ENCODE measurements at regions not wholly inside any gene's neighbourhood (a gene's known extent, or its start where the extent isn't known, plus 50 kb on each side); places are given as distances from the start of the nearest gene placed in this dataset.

DNA sequence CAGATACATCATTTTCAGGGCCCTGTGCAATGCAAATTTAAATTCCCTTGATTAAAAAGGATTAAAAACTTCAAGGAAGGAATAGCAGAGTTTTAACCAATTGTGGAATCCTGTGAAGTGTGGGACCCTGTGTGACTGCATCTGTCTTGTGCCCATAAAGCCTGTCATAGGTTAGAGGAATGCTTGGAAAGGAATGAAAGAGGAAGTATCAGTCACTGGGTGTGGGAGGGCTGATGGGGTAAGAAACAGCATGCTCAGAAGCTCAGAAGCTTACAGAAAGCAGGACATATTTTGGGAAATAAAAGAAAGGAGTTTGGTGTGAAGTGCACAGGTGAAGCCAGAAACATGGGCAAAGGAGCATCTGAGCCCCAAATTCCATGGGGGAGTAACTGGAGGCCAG, 150.8 kb upstream of the ETV3 start:
- no peaks in the 10 kb centered on the region for H4K20me1 ChIP-seq (ENCODE audit: insufficient read depth, low read length)
- H3K9ac ChIP-seq (ENCODE audit: low read length) = no peak overlapping the region
- no peaks in the 10 kb centered on the region for H3K79me2 ChIP-seq (ENCODE audit: low read length)
- TF ChIP-seq, protein P1, sequence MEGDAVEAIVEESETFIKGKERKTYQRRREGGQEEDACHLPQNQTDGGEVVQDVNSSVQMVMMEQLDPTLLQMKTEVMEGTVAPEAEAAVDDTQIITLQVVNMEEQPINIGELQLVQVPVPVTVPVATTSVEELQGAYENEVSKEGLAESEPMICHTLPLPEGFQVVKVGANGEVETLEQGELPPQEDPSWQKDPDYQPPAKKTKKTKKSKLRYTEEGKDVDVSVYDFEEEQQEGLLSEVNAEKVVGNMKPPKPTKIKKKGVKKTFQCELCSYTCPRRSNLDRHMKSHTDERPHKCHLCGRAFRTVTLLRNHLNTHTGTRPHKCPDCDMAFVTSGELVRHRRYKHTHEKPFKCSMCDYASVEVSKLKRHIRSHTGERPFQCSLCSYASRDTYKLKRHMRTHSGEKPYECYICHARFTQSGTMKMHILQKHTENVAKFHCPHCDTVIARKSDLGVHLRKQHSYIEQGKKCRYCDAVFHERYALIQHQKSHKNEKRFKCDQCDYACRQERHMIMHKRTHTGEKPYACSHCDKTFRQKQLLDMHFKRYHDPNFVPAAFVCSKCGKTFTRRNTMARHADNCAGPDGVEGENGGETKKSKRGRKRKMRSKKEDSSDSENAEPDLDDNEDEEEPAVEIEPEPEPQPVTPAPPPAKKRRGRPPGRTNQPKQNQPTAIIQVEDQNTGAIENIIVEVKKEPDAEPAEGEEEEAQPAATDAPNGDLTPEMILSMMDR (IDR thresholded peaks at IDR 0.05; ENCODE audit: low read depth, low read length) = no peak
- no peak for TF ChIP-seq EZH2phosphoT487 (IDR thresholded peaks at IDR 0.05; ENCODE audit: low read depth)
- peaks cover 24% of the 10 kb centered on the region for H3K27me3 ChIP-seq (ENCODE audit: low read depth, low read length)
- no peaks in the 10 kb centered on the region for H3K9me3 ChIP-seq (ENCODE audit: insufficient read depth, low read length)
- H3K4me1 ChIP-seq (ENCODE audit: low read length) = peaks cover 8% of the 10 kb centered on the region
- no peak overlapping the region for H3K4me3 ChIP-seq (ENCODE audit: low read length)
- no peak overlapping the region for H2AFZ ChIP-seq (ENCODE audit: low read depth, low read length)
- H3K27ac ChIP-seq (ENCODE audit: low read length) = no peak overlapping the region
- no peaks in the 10 kb centered on the region for H3K36me3 ChIP-seq (replicated peaks; ENCODE audit: low read depth, low read length)
- no peak overlapping the region for H3K4me2 ChIP-seq (ENCODE audit: low read length)

DNA sequence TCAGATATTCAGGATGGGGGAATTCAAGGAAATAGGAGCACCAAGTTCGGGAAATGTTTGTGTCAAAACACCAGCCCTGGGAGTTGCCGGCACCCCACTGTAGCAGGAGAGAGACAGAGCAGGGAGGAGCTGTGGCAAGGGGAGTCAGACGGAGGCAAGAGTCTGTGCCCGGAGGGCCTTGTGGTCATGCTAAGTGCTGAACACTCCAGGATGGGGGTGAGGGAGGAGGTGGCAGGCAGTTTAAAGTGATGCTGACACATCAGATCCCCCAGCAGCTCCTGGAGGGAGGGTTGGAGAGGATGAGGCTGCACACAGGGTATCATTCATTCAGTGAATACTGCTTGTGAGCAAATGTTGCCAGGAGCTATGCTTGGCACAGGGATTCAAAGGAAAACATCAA, 150.3 kb upstream of the ETV3 start:
- Histone ChIP-seq H3K9ac (ENCODE audit: low read length) (no peak overlapping the region), H3K27me3 (ENCODE audit: low read depth, low read length) (peaks cover 28% of the 10 kb centered on the region), H3K9me3 (ENCODE audit: insufficient read depth, low read length) (no peaks in the 10 kb centered on the region), H3K4me1 (ENCODE audit: low read length) (peaks cover 8% of the 10 kb centered on the region), H4K20me1 (ENCODE audit: insufficient read depth, low read length) (no peaks in the 10 kb centered on the region), H3K79me2 (ENCODE audit: low read length) (no peaks in the 10 kb centered on the region), H3K4me2 (ENCODE audit: low read length) (no peak overlapping the region), H3K4me3 (ENCODE audit: low read length) (no peak overlapping the region), H3K36me3 (replicated peaks; ENCODE audit: low read depth, low read length) (no peaks in the 10 kb centered on the region), H3K27ac (ENCODE audit: low read length) (no peak overlapping the region), H2AFZ (ENCODE audit: low read depth, low read length) (no peak overlapping the region)
- no peak for TF ChIP-seq EZH2phosphoT487 (IDR thresholded peaks at IDR 0.05; ENCODE audit: low read depth)
- TF ChIP-seq, protein P1 (IDR thresholded peaks at IDR 0.05; ENCODE audit: low read depth, low read length) = no peak

DNA sequence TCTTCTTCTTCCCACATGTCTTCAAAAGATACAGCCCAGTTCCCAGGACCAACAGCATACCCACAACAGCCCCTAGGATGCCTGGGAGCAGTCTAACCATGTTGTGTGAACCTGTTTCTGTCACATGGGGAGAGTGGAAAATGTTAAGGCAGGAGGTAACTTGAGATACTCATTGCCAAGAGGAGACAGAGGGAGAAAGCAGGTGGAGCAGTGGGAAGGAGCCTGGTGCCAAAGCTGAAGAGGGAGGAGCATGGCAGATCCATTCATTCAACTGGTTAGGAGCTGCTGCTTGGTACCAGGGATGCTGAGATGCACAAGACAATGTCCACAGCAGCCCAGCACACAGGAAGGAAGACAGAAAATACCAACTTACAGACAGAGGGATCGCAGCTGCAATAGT, 149.8 kb upstream of the ETV3 start:
- Histone ChIP-seq H3K4me2 (ENCODE audit: low read length) (no peak overlapping the region), H3K9me3 (ENCODE audit: insufficient read depth, low read length) (no peaks in the 10 kb centered on the region), H3K27me3 (ENCODE audit: low read depth, low read length) (peaks cover 33% of the 10 kb centered on the region), H3K79me2 (ENCODE audit: low read length) (no peaks in the 10 kb centered on the region), H4K20me1 (ENCODE audit: insufficient read depth, low read length) (no peaks in the 10 kb centered on the region), H3K9ac (ENCODE audit: low read length) (no peak overlapping the region), H3K4me3 (ENCODE audit: low read length) (no peak overlapping the region), H3K36me3 (replicated peaks; ENCODE audit: low read depth, low read length) (no peaks in the 10 kb centered on the region), H3K27ac (ENCODE audit: low read length) (no peak overlapping the region), H2AFZ (ENCODE audit: low read depth, low read length) (no peak overlapping the region), H3K4me1 (ENCODE audit: low read length) (peaks cover 9% of the 10 kb centered on the region)
- TF ChIP-seq, protein P1 (IDR thresholded peaks at IDR 0.05; ENCODE audit: low read depth, low read length) = no peak
- no peak for TF ChIP-seq EZH2phosphoT487 (IDR thresholded peaks at IDR 0.05; ENCODE audit: low read depth)

DNA sequence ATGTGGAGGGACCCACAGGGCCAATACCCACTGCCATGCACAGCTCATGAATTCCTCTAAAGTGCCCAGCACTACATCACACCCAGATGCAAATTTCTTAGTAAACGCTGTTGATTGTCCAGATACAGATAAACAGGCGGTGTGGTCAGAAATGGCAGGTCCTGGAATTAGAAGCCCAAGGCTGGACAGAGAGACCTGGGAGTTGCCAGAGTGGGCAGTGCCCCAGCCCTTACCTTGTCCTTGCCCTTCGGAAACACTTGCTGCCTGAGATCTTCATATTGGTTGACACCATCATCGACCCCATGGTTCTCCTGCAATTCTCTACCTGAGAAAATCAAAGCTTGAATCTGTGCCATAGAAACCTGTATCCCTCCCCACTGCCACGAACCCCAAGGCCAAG, 149.3 kb upstream of the ETV3 start:
- no peak overlapping the region for H3K4me3 ChIP-seq (ENCODE audit: low read length)
- H3K36me3 ChIP-seq (replicated peaks; ENCODE audit: low read depth, low read length) = no peaks in the 10 kb centered on the region
- H3K9me3 ChIP-seq (ENCODE audit: insufficient read depth, low read length) = no peaks in the 10 kb centered on the region
- H3K27ac ChIP-seq (ENCODE audit: low read length) = no peak overlapping the region
- H3K79me2 ChIP-seq (ENCODE audit: low read length) = no peaks in the 10 kb centered on the region
- peaks cover 37% of the 10 kb centered on the region for H3K27me3 ChIP-seq (ENCODE audit: low read depth, low read length)
- no peak overlapping the region for H2AFZ ChIP-seq (ENCODE audit: low read depth, low read length)
- no peak overlapping the region for H3K9ac ChIP-seq (ENCODE audit: low read length)
- TF ChIP-seq, protein P1 (IDR thresholded peaks at IDR 0.05; ENCODE audit: low read depth, low read length) = no peak
- TF ChIP-seq EZH2phosphoT487 (IDR thresholded peaks at IDR 0.05; ENCODE audit: low read depth) = no peak
- H4K20me1 ChIP-seq (ENCODE audit: insufficient read depth, low read length) = no peaks in the 10 kb centered on the region
- H3K4me2 ChIP-seq (ENCODE audit: low read length) = no peak overlapping the region
- peaks cover 12% of the 10 kb centered on the region for H3K4me1 ChIP-seq (ENCODE audit: low read length)

Data from OCI-LY3 (cell line).